OCI-LY3 (cell line): ENCODE measurements at regions not wholly inside any gene's neighbourhood (a gene's known extent, or its start where the extent isn't known, plus 50 kb on each side); places are given as distances from the start of the nearest gene placed in this dataset.

ENCODE experiments used
- EZH2phosphoT487 ChIP-seq: fragments of 200-600 bp; shearing (Covaris generic); IDR thresholded peaks from 2 replicates; pipeline ENCODE4 v1.6.1; 2018; ENCODE audit warnings: antibody characterized with exemption, mixed run types, low read depth
- TF ChIP-seq, protein P1 (sequence below): fragments of 200-600, 300-600 bp; sonication (generic); IDR thresholded peaks from 2 replicates; pipeline ENCODE4 v1.5.1; 2014; ENCODE audit warnings: antibody characterized with exemption, low read length, low read depth

DNA sequence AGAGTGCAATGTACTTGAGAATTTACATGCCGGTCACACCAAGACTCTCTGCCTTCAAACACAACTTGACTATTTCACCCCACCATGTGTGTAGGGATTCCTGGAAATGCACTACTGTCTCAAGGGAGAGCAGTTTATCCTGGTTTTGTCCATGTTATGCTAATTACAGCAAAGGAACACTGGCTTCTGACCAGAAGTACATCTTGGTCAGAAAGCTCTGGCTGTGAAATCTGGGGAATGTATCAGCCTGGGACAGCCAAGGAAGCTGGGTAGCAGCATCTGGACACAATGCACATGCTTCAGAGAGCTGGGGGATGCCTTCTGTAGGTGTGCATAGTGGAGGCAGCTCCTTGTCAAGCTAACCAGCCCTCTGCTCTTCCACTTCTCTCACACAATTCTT lies 1432.6 kb upstream of the TENM3 start:
- TF ChIP-seq, protein P1, sequence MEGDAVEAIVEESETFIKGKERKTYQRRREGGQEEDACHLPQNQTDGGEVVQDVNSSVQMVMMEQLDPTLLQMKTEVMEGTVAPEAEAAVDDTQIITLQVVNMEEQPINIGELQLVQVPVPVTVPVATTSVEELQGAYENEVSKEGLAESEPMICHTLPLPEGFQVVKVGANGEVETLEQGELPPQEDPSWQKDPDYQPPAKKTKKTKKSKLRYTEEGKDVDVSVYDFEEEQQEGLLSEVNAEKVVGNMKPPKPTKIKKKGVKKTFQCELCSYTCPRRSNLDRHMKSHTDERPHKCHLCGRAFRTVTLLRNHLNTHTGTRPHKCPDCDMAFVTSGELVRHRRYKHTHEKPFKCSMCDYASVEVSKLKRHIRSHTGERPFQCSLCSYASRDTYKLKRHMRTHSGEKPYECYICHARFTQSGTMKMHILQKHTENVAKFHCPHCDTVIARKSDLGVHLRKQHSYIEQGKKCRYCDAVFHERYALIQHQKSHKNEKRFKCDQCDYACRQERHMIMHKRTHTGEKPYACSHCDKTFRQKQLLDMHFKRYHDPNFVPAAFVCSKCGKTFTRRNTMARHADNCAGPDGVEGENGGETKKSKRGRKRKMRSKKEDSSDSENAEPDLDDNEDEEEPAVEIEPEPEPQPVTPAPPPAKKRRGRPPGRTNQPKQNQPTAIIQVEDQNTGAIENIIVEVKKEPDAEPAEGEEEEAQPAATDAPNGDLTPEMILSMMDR: no peak
- no peak for TF ChIP-seq EZH2phosphoT487
